ENCODE measurements at regions not wholly inside any gene's neighbourhood (a gene's known extent, or its start where the extent isn't known, plus 50 kb on each side); places are given as distances from the start of the nearest gene placed in this dataset.

GRCh38 chr13:61029064-61029463 lies 386.6 kb downstream of the PCDH20 start:
- WGBS (ENCODE audit: low lambda C conversion rate, missing lambda C conversion rate) = 51% methylated on average over 2 of the region's 2 CpGs
- Histone ChIP-seq H3K4me1 (ENCODE audit: insufficient read depth) (no peaks in the 10 kb centered on the region), H3K36me3 (replicated peaks; ENCODE audit: insufficient read depth, low read depth) (no peaks in the 10 kb centered on the region), H3K4me2 (no peak overlapping the region), H2AFZ (no peak overlapping the region), H3K79me2 (no peaks in the 10 kb centered on the region), H3K27me3 (no peaks in the 10 kb centered on the region), H3K4me3 (no peak overlapping the region), H3K9me3 (ENCODE audit: low read depth) (no peaks in the 10 kb centered on the region), H3K9me2 (replicated peaks; ENCODE audit: insufficient read depth) (no peaks in the 10 kb centered on the region), H3K27ac (no peak overlapping the region), H4K20me1 (ENCODE audit: insufficient read depth, poor library complexity, severe bottlenecking) (no peaks in the 10 kb centered on the region)
- TF ChIP-seq EZH2 (IDR thresholded peaks at IDR 0.05; ENCODE audit: borderline replicate concordance) (no peak), EZH2phosphoT487 (IDR thresholded peaks at IDR 0.05; ENCODE audit: low read depth, severe bottlenecking, unreplicated experiment) (no peak)
- TF ChIP-seq, protein P1, sequence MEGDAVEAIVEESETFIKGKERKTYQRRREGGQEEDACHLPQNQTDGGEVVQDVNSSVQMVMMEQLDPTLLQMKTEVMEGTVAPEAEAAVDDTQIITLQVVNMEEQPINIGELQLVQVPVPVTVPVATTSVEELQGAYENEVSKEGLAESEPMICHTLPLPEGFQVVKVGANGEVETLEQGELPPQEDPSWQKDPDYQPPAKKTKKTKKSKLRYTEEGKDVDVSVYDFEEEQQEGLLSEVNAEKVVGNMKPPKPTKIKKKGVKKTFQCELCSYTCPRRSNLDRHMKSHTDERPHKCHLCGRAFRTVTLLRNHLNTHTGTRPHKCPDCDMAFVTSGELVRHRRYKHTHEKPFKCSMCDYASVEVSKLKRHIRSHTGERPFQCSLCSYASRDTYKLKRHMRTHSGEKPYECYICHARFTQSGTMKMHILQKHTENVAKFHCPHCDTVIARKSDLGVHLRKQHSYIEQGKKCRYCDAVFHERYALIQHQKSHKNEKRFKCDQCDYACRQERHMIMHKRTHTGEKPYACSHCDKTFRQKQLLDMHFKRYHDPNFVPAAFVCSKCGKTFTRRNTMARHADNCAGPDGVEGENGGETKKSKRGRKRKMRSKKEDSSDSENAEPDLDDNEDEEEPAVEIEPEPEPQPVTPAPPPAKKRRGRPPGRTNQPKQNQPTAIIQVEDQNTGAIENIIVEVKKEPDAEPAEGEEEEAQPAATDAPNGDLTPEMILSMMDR (IDR thresholded peaks at IDR 0.05; ENCODE audit: poor library complexity) = no peak
- DNase-seq (ENCODE audit: low spot score) = no peak

GRCh38 chr13:61024046-61024445 lies 391.6 kb downstream of the PCDH20 start:
- no peak overlapping the region for H2AFZ ChIP-seq
- H3K9me3 ChIP-seq (ENCODE audit: low read depth) = no peaks in the 10 kb centered on the region
- no peak overlapping the region for H3K27ac ChIP-seq
- no peaks in the 10 kb centered on the region for H3K27me3 ChIP-seq
- no peak overlapping the region for H3K4me2 ChIP-seq
- no peaks in the 10 kb centered on the region for H3K36me3 ChIP-seq (replicated peaks; ENCODE audit: insufficient read depth, low read depth)
- TF ChIP-seq EZH2 (IDR thresholded peaks at IDR 0.05; ENCODE audit: borderline replicate concordance) (no peak), EZH2phosphoT487 (IDR thresholded peaks at IDR 0.05; ENCODE audit: low read depth, severe bottlenecking, unreplicated experiment) (no peak)
- TF ChIP-seq, protein P1 (IDR thresholded peaks at IDR 0.05; ENCODE audit: poor library complexity) = no peak
- DNase-seq (ENCODE audit: low spot score) = no peak
- no peak overlapping the region for H3K4me3 ChIP-seq
- no peaks in the 10 kb centered on the region for H4K20me1 ChIP-seq (ENCODE audit: insufficient read depth, poor library complexity, severe bottlenecking)
- H3K9me2 ChIP-seq (replicated peaks; ENCODE audit: insufficient read depth) = no peaks in the 10 kb centered on the region
- H3K79me2 ChIP-seq = no peaks in the 10 kb centered on the region
- H3K4me1 ChIP-seq (ENCODE audit: insufficient read depth) = no peaks in the 10 kb centered on the region

DNA sequence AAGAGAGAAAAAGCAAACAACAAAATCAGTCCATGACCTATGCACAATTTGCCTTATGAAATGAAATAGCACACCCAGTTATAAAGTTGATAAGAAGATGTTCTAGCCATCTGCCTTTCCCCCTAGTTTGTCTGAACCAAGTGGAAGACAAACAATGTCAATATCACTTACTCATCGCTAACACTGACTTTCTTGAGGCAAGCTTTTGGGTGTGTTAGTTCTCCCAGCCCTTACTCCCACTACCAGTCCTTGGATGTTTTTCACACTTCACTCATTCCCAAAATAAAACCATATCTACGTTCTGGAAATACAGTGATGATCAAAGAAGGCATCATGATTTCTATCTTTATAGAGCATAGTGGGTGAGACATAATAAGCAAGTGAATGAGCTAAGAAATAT lies 393.8 kb downstream of the PCDH20 start:
- Histone ChIP-seq H3K4me2 (no peak overlapping the region), H3K27me3 (no peaks in the 10 kb centered on the region), H3K36me3 (replicated peaks; ENCODE audit: insufficient read depth, low read depth) (no peaks in the 10 kb centered on the region), H3K9me2 (replicated peaks; ENCODE audit: insufficient read depth) (no peaks in the 10 kb centered on the region), H3K9me3 (ENCODE audit: low read depth) (no peaks in the 10 kb centered on the region), H3K27ac (no peak overlapping the region), H3K4me3 (no peak overlapping the region), H3K79me2 (no peaks in the 10 kb centered on the region), H2AFZ (no peak overlapping the region), H3K4me1 (ENCODE audit: insufficient read depth) (no peaks in the 10 kb centered on the region), H4K20me1 (ENCODE audit: insufficient read depth, poor library complexity, severe bottlenecking) (no peaks in the 10 kb centered on the region)
- WGBS (ENCODE audit: low lambda C conversion rate, missing lambda C conversion rate) = 77% methylated on average over 2 of the region's 2 CpGs
- no peak for DNase-seq (ENCODE audit: low spot score)
- TF ChIP-seq EZH2 (IDR thresholded peaks at IDR 0.05; ENCODE audit: borderline replicate concordance) = no peak
- TF ChIP-seq, protein P1 (IDR thresholded peaks at IDR 0.05; ENCODE audit: poor library complexity) = no peak
- TF ChIP-seq EZH2phosphoT487 (IDR thresholded peaks at IDR 0.05; ENCODE audit: low read depth, severe bottlenecking, unreplicated experiment) = no peak

DNA sequence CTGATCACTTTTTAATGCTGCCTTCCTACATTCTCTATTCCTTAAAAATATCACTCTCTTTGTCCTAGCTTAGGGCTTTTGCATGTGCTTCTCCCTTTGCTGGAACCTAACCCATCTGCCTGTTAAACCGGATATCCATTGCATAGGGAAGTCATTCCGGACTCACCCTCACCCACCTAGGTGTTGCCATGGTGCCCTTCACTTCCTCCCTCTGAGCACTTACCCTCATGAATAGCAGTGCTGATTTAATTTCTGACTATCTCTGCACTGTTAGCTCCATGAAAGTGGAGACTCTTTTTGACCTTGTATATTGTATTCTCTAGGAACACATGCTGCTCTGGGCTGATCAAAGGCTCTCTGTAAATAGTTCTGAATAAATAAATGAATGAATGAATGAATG lies 401.9 kb downstream of the PCDH20 start:
- Histone ChIP-seq H3K36me3 (replicated peaks; ENCODE audit: insufficient read depth, low read depth) (no peaks in the 10 kb centered on the region), H3K4me3 (no peak overlapping the region), H3K27me3 (no peaks in the 10 kb centered on the region), H3K4me2 (no peak overlapping the region), H3K27ac (no peak overlapping the region), H3K4me1 (ENCODE audit: insufficient read depth) (no peaks in the 10 kb centered on the region), H3K9me3 (ENCODE audit: low read depth) (no peaks in the 10 kb centered on the region), H3K9me2 (replicated peaks; ENCODE audit: insufficient read depth) (no peaks in the 10 kb centered on the region), H2AFZ (no peak overlapping the region), H4K20me1 (ENCODE audit: insufficient read depth, poor library complexity, severe bottlenecking) (no peaks in the 10 kb centered on the region), H3K79me2 (no peaks in the 10 kb centered on the region)
- 98% methylated on average over 2 of the region's 2 CpGs for WGBS (ENCODE audit: low lambda C conversion rate, missing lambda C conversion rate)
- no peak for TF ChIP-seq EZH2phosphoT487 (IDR thresholded peaks at IDR 0.05; ENCODE audit: low read depth, severe bottlenecking, unreplicated experiment)
- TF ChIP-seq, protein P1 (IDR thresholded peaks at IDR 0.05; ENCODE audit: poor library complexity) = no peak
- no peak for TF ChIP-seq EZH2 (IDR thresholded peaks at IDR 0.05; ENCODE audit: borderline replicate concordance)
- no peak for DNase-seq (ENCODE audit: low spot score)

Measured in hepatocyte (in vitro differentiated cells).